HG03460 (cell line): ENCODE measurements at regions not wholly inside any gene's neighbourhood (a gene's known extent, or its start where the extent isn't known, plus 50 kb on each side); places are given as distances from the start of the nearest gene placed in this dataset.
"Not testable (repeated sequence)": the region's sequence is repeated elsewhere in the genome, so short reads cannot be mapped to it uniquely, and the experiment has no call there.

Experiments used
- ATAC-seq: cut with Tn5 transposase; IDR thresholded peaks from one replicate; pipeline ENCODE4 v1.9.1; 2021; ENCODE audit not compliant: unreplicated experiment

DNA sequence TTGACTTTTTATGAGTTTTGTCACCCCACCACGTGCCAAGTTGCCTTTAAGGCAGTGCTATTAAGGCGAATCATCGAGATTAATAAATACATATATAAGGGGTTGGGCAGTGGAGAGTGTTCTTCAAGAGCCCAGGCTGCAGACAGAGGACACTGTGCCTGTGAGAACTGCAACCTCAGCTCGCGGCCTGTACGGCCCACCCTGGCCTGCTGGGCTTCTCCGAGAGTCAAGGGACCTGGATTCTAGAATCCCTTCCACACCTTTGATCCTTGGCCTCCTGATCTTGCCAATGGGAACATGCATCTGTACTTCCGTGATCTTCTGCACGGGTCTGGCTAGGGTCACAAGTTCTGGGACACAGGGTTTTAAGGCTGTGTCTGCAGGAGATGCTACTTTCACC is 54.5 kb downstream of the IRX5 start:
- no peak for ATAC-seq

DNA sequence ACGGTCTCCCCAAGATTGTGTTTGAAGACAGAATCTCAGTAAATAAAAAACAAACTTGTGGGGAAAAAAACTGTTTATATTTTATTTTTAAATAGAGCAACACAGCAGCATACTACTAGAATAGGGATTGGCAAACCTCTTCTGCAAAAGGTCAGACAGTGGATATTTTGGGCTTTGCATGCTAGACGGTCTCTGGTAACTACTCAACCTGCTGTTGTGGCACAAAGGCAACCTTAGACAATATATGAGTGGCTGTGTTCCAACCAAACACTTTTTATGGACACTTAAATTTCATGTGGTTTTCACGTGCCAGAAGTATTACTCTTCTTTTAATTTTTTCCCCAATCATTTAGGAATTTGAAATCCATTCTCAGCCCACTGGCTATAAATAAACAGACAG is 55.0 kb downstream of the IRX5 start:
- no peak for ATAC-seq

GRCh38 chr16:54986409-54986808 is 55.7 kb downstream of the IRX5 start:
- no peak for ATAC-seq

- ATAC-seq = no peak
Observed at GRCh38 chr16:54987081-54987480, 56.4 kb downstream of the IRX5 start.

- ATAC-seq = no peak
Observed at GRCh38 chr16:54991525-54991924, 60.9 kb downstream of the IRX5 start.

DNA sequence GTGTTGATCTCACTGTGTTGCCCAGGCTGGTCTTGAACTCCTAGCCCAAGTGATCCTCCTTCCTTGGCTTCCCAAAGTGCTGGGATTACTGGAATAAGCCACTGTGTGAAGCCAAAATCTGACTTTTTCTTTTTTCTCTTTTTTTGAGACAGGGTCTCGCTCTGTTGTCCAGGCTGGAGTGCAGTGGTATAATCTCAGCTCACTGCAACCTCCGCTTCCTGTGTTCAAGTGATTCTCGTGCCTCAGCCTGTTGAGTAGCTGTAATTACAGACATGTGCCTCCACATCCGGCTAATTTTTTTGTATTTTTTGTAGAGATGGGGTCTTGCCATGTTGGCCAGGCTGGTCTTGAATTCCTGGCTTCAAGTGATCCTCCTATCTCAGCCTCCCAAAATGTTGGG is 61.3 kb downstream of the IRX5 start:
- ATAC-seq = not testable (repeated sequence)

GRCh38 chr16:54993106-54993895 is 62.6 kb downstream of the IRX5 start:
- no peak for ATAC-seq

GRCh38 chr16:54996186-54996585 is 65.5 kb downstream of the IRX5 start:
- ATAC-seq = no peak

- no peak for ATAC-seq
Observed at GRCh38 chr16:54998834-54999233, 68.2 kb downstream of the IRX5 start.

DNA sequence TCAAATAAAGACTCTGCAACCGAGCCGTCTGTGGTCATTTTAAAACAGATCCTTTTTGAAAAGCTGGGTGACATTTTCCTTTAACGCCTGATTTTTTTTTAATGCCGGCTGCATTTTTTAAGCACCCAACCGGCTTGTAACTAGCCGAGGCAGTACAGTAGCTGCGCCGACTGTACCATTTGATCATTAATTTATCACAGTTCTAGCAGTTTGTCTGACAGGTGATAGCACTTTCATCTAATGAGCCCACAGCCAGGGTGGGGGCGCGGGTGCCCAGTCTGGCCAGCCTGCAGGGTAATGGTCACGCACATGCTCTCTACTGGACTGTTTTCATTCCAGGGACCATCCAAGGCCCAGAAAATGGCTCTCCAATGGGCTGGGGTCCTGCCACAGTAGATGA is 68.8 kb downstream of the IRX5 start:
- no peak for ATAC-seq

DNA sequence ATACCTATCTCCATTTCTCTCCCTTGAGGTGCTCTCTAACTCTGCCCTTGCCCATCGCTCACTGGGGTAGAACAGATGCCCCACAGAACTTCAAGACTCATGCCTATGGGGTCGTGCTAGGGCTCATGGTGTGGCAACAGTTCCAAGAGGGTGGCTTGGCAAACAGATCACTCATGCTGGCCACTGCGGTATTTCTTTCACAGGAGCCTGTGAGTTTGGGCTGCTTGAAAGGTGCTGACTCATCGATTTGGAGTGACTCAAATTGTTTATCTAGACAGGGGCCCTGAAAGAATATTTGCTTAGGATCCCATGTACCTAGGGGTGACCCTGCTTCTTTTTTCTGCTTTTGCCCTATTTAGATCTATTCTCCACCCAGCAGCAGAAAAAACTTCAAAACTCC is 69.9 kb downstream of the IRX5 start:
- no peak for ATAC-seq

GRCh38 chr16:55001931-55002330 is 71.3 kb downstream of the IRX5 start:
- no peak for ATAC-seq

DNA sequence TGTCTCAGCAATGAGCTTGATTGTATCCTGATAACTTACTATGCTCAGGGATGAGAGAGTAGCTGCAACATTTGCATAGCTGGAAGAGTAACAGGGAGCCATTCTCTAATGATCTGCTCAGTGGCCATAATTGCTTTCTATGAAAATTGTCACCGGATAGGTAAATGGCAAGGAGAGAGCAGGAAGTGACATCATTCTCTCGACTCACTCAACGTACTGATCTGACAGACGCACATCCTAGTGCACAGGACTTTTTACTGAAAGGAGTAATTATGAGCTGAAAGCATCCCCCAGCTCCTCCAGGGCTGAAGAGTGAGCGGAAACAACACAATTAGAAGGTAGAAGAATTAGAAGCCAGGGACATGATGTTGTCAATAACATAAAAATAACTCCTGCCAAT is 71.8 kb downstream of the IRX5 start:
- ATAC-seq = no peak

- no peak for ATAC-seq
Observed at GRCh38 chr16:55003306-55003705, 72.6 kb downstream of the IRX5 start.

DNA sequence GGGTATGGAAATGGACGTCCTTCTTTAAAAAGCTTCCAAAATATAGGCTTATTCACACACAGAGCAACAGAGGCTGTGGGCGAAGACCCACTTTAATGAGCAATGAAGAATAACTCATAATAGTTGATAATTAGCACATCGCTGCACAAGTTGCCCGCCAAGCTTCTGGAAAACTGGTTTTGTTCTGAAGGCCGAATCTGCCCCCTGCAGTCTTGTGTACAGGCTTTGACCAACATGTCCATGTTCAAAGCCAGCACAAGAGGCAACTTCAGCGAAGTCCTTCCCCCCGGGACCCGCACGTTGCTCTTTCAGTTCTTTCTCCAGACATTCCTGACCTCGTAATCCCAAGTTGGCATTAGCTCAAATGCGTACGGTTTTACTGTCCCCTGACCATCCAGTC is 73.3 kb downstream of the IRX5 start:
- no peak for ATAC-seq

DNA sequence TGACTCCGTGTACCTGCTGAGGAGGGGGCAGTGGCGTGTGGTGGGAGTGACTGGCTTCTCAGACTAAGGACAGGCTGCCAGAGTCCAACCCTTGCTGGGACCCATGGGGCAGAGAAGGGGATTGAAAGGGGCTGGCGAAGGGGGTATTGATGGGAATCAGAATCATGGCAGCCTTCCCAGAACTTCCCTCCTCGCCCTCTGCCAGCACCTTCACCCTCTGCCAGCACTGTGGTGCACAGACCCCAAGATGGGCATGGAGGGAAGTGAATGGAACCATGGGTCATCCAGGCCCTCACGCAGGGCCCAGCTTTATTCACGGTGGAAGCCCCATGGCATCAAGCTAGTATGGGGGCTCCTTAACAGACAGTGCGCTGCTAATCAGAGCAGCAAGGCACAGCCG is 76.8 kb downstream of the IRX5 start:
- no peak for ATAC-seq

- no peak for ATAC-seq
Observed at GRCh38 chr16:55008836-55009510, 78.3 kb downstream of the IRX5 start.

DNA sequence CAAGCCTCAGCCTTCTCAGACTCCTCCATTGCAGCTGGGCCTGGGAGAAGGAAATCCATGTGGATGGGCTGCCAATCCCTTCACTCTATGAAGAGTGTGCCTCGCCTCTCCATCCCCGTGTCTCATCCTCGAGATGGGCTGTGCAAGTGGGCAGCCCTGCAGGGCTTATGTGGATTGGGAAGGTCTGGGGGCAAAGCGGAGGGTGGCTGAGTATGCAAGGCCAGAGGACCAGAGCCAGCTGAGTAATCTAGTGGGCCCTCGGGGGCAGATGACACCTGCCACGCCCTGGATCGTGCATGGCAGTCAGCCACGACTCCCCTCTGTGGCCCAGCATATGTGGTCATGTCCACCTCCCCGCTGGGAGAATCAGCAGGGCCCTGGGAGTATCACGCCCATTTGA is 78.9 kb downstream of the IRX5 start:
- no peak for ATAC-seq

GRCh38 chr16:55010492-55011160 is 80.0 kb downstream of the IRX5 start:
- ATAC-seq = no peak

GRCh38 chr16:55012362-55012761 is 81.7 kb downstream of the IRX5 start:
- no peak for ATAC-seq

- ATAC-seq = no peak
Observed at GRCh38 chr16:55012793-55013192, 82.1 kb downstream of the IRX5 start.

- no peak for ATAC-seq
Observed at GRCh38 chr16:55014022-55014421, 83.4 kb downstream of the IRX5 start.
